H1 (cell line): ENCODE measurements at regions not wholly inside any gene's neighbourhood (a gene's known extent, or its start where the extent isn't known, plus 50 kb on each side); places are given as distances from the start of the nearest gene placed in this dataset.

ENCODE experiments used
- CTCF ChIA-PET: fragments of 300-600 bp; sonication (Branson Sonifier 250); formaldehyde crosslinking; loops from one replicate; lab custom pipeline; 2021; ENCODE audit not compliant: partially characterized antibody; lab: Charles Lee
- POLR2A ChIA-PET: fragments of 300-600 bp; sonication (Branson Sonifier 250); formaldehyde crosslinking; loops from one replicate; lab custom pipeline; 2021; ENCODE audit warnings: inconsistent platforms; ENCODE audit not compliant: partially characterized antibody; lab: Charles Lee
- DNase-seq, 2 experiments: peaks; one replicate each; pipeline versions ENCODE4 v3.0.0 to v3.0.0-alpha.2; 2010 to 2022; ENCODE audit warnings: low spot score in 2 of 2, low read depth in 1 of 2, mixed read lengths in 1 of 2
- FAIRE-seq: peaks from 2 replicates; lab custom pipeline; 2011; peaks lifted over from hg19 to GRCh38; lab: Jason Lieb, UNC
- H2AFZ ChIP-seq: 2 replicates; pipeline ENCODE4 v1.8.1; 2012; ENCODE audit warnings: low read length, inconsistent platforms
- H2AK5ac ChIP-seq: 2 replicates; pipeline ENCODE4 v1.6.1; 2013; ENCODE audit warnings: low read depth, low read length
- H2BK120ac ChIP-seq: replicated peaks from 2 replicates; pipeline ENCODE3; 2013; ENCODE audit warnings: low read depth, low read length, inconsistent platforms
- H2BK12ac ChIP-seq: 2 replicates; pipeline ENCODE4 v1.6.1; 2013; ENCODE audit warnings: low read depth, low read length
- H2BK15ac ChIP-seq: 2 replicates; pipeline ENCODE4 v1.6.1; 2013; ENCODE audit warnings: low read length
- H2BK20ac ChIP-seq: 2 replicates; pipeline ENCODE4 v1.6.1; 2013; ENCODE audit warnings: low read length
- H2BK5ac ChIP-seq: 2 replicates; pipeline ENCODE4 v1.6.1; 2013; ENCODE audit warnings: low read depth, low read length
- H3K14ac ChIP-seq: 2 replicates; pipeline ENCODE4 v1.6.1; 2013; ENCODE audit warnings: inconsistent platforms; ENCODE audit not compliant: insufficient read length
- H3K18ac ChIP-seq: 2 replicates; pipeline ENCODE4 v1.6.1; 2013; ENCODE audit warnings: low read length; ENCODE audit errors: extremely low read depth
- H3K23ac ChIP-seq: 2 replicates; pipeline ENCODE4 v1.6.1; 2013; ENCODE audit warnings: inconsistent platforms; ENCODE audit not compliant: insufficient read length
- H3K23me2 ChIP-seq: 2 replicates; pipeline ENCODE4 v1.6.1; 2013; ENCODE audit warnings: low read depth, low read length
- H3K27ac ChIP-seq: 2 replicates; pipeline ENCODE4 v1.6.1; 2011; ENCODE audit warnings: low read depth, low read length, inconsistent platforms
- H3K27me3 ChIP-seq, 4 experiments: replicated peaks in 1 of 4; 1 replicate in 1 of 4; 2 replicates in 3 of 4; pipeline versions ENCODE4 v1.6.1 to v1.8.1; 2011 to 2013; ENCODE audit warnings: low read length in 3 of 4, mild to moderate bottlenecking in 3 of 4, inconsistent platforms in 2 of 4, mixed read lengths in 2 of 4, moderate library complexity in 1 of 4; ENCODE audit not compliant: control insufficient read depth in 3 of 4, insufficient read depth in 3 of 4; ENCODE audit errors: extremely low read depth in 1 of 4
- H3K36me3 ChIP-seq, 4 experiments: 2 replicates each; pipeline versions ENCODE4 v1.6.1 to v1.8.1; 2011 to 2013; ENCODE audit warnings: mild to moderate bottlenecking in 4 of 4, low read length in 3 of 4, moderate library complexity in 2 of 4, control low read depth in 1 of 4, inconsistent platforms in 1 of 4; ENCODE audit not compliant: insufficient read depth in 4 of 4, control insufficient read depth in 2 of 4
- H3K4ac ChIP-seq: replicated peaks from 2 replicates; pipeline ENCODE3; 2013; ENCODE audit warnings: low read length, low read depth, mixed read lengths, inconsistent platforms; ENCODE audit not compliant: insufficient read length
- H3K4me1 ChIP-seq, 4 experiments: replicated peaks in 1 of 4; 1 replicate in 1 of 4; 2 replicates in 3 of 4; pipeline versions ENCODE4 v1.6.1 to v1.8.1; 2011 to 2013; ENCODE audit warnings: low read length in 3 of 4, inconsistent platforms in 2 of 4, mixed read lengths in 1 of 4; ENCODE audit not compliant: insufficient read depth in 4 of 4, control insufficient read depth in 3 of 4
- H3K4me2 ChIP-seq, 2 experiments: 2 replicates each; pipeline versions ENCODE4 v1.6.1 to v1.8.1; 2011 to 2013; ENCODE audit warnings: low read depth in 2 of 2, low read length in 2 of 2, control low read depth in 1 of 2, inconsistent platforms in 1 of 2, mild to moderate bottlenecking in 1 of 2; ENCODE audit not compliant: insufficient read depth in 1 of 2
- H3K4me3 ChIP-seq, 4 experiments: fragments of 200-600, 300-600 bp in 1 of 4; sonication (generic), shearing (Covaris generic), sonication (Bioruptor Twin) in 1 of 4; 2 replicates each; pipeline versions ENCODE4 v1.5.1 to v1.8.1; 2011 to 2016; ENCODE audit warnings: low read length in 4 of 4, low read depth in 3 of 4, control low read depth in 2 of 4, inconsistent platforms in 2 of 4, mild to moderate bottlenecking in 2 of 4, mixed read lengths in 1 of 4, moderate library complexity in 1 of 4; ENCODE audit not compliant: insufficient read depth in 2 of 4; ENCODE audit errors: extremely low read depth in 1 of 4
- H3K56ac ChIP-seq: replicated peaks from 2 replicates; pipeline ENCODE3; 2013; ENCODE audit warnings: low read depth, mild to moderate bottlenecking, mixed read lengths, low read length, inconsistent platforms; ENCODE audit not compliant: insufficient read length
- H3K79me1 ChIP-seq: 2 replicates; pipeline ENCODE4 v1.6.1; 2013; ENCODE audit warnings: low read depth, low read length, control low read depth
- H3K79me2 ChIP-seq, 2 experiments: 2 replicates each; pipeline versions ENCODE4 v1.6.1 to v1.8.1; 2012 to 2013; ENCODE audit warnings: low read length in 2 of 2, mild to moderate bottlenecking in 2 of 2, inconsistent platforms in 1 of 2; ENCODE audit not compliant: insufficient read depth in 2 of 2, control insufficient read depth in 1 of 2
- H3K9ac ChIP-seq, 4 experiments: replicated peaks in 1 of 4; 1 replicate in 1 of 4; 2 replicates in 3 of 4; pipeline versions ENCODE4 v1.6.1 to v1.8.1; 2011 to 2013; ENCODE audit warnings: low read depth in 3 of 4, low read length in 3 of 4, control low read depth in 2 of 4, mild to moderate bottlenecking in 2 of 4, moderate library complexity in 2 of 4, inconsistent platforms in 1 of 4; ENCODE audit errors: extremely low read depth in 1 of 4
- H3K9me3 ChIP-seq, 2 experiments: 2 replicates each; pipeline versions ENCODE4 v1.6.1 to v1.8.1; 2012 to 2013; ENCODE audit warnings: mild to moderate bottlenecking in 2 of 2, moderate library complexity in 2 of 2, control low read depth in 1 of 2, inconsistent platforms in 1 of 2, low read depth in 1 of 2, low read length in 1 of 2, mixed read lengths in 1 of 2; ENCODE audit not compliant: insufficient read depth in 2 of 2
- H4K20me1 ChIP-seq, 2 experiments: replicated peaks in 1 of 2; 2 replicates each; pipeline versions ENCODE3 to v1.8.1; 2011 to 2013; ENCODE audit warnings: inconsistent platforms in 2 of 2, low read length in 2 of 2, mild to moderate bottlenecking in 1 of 2; ENCODE audit not compliant: insufficient read depth in 2 of 2, control insufficient read depth in 1 of 2
- H4K5ac ChIP-seq: 2 replicates; pipeline ENCODE4 v1.6.1; 2013; ENCODE audit warnings: low read length, low read depth, mixed read lengths, inconsistent platforms; ENCODE audit not compliant: insufficient read length
- H4K8ac ChIP-seq: 2 replicates; pipeline ENCODE4 v1.8.0; 2013; ENCODE audit warnings: mild to moderate bottlenecking, moderate library complexity, low read length, inconsistent platforms; ENCODE audit not compliant: insufficient read depth; ENCODE audit errors: extremely low read depth
- H4K91ac ChIP-seq: replicated peaks from 2 replicates; pipeline ENCODE3; 2013; ENCODE audit warnings: low read length, mixed read lengths, inconsistent platforms; ENCODE audit not compliant: insufficient read length
- CHD1 ChIP-seq: IDR thresholded peaks from 2 replicates; pipeline ENCODE4 v1.6.1; 2012; ENCODE audit warnings: low read depth, low read length, improper control_type of control experiment
- CHD2 ChIP-seq: IDR thresholded peaks from 2 replicates; pipeline ENCODE4 v1.6.1; 2012; ENCODE audit warnings: low read length, improper control_type of control experiment
- CTCF ChIP-seq, 3 experiments: IDR thresholded peaks; 1 replicate in 2 of 3; 2 replicates in 1 of 3; pipeline versions ENCODE4 v1.5.1 to v1.6.1; 2011; ENCODE audit warnings: low read length in 3 of 3, mild to moderate bottlenecking in 3 of 3, inconsistent platforms in 2 of 3, low read depth in 1 of 3, moderate library complexity in 1 of 3; ENCODE audit not compliant: insufficient read depth in 1 of 3; ENCODE audit errors: control extremely low read depth in 1 of 3
- FOSL1 ChIP-seq: IDR thresholded peaks from 2 replicates; pipeline ENCODE4 v1.6.1; 2011; ENCODE audit warnings: mild to moderate bottlenecking, low read depth, low read length, moderate library complexity; ENCODE audit not compliant: insufficient read depth
- GABPA ChIP-seq: IDR thresholded peaks from 2 replicates; pipeline ENCODE4 v1.6.1; 2011; ENCODE audit warnings: mild to moderate bottlenecking, low read length, moderate library complexity, borderline replicate concordance; ENCODE audit not compliant: insufficient read depth
- NRF1 ChIP-seq: IDR thresholded peaks from 2 replicates; pipeline ENCODE4 v1.6.1; 2011; ENCODE audit warnings: mild to moderate bottlenecking, low read depth, low read length, improper control_type of control experiment
- POLR2AphosphoS5 ChIP-seq: IDR thresholded peaks from 2 replicates; pipeline ENCODE4 v1.6.1; 2011; ENCODE audit warnings: low read depth, low read length
- SUZ12 ChIP-seq: fragments of 200-600 bp; sonication (generic); IDR thresholded peaks from 2 replicates; pipeline ENCODE4 v1.6.1; 2012; ENCODE audit warnings: mild to moderate bottlenecking, inconsistent platforms, low read length, moderate library complexity, mixed read lengths
- TCF12 ChIP-seq: IDR thresholded peaks from 2 replicates; pipeline ENCODE4 v1.6.1; 2011; ENCODE audit warnings: low read depth, mild to moderate bottlenecking, low read length
- USF2 ChIP-seq: IDR thresholded peaks from 2 replicates; pipeline ENCODE4 v1.6.1; 2011; ENCODE audit warnings: low read length, improper control_type of control experiment
- YY1 ChIP-seq: IDR thresholded peaks from 2 replicates; pipeline ENCODE4 v1.6.1; 2011; ENCODE audit warnings: low read depth, mild to moderate bottlenecking, low read length
- WGBS, 2 experiments: shearing (Covaris generic) in 1 of 2; methylation state at CpG; one replicate each; pipeline versions ENCODE4 v1.1.6 to v1.1.7; 2013 to 2015; ENCODE audit warnings: low lambda C conversion rate in 2 of 2, mixed read lengths in 2 of 2, inconsistent platforms in 1 of 2, low coverage in 1 of 2, missing lambda C conversion rate in 1 of 2; ENCODE audit not compliant: insufficient replicate concordance in 2 of 2, insufficient coverage in 1 of 2, insufficient read length in 1 of 2; ENCODE audit errors: extremely low coverage in 1 of 2, missing lambda C conversion rate in 1 of 2; 5-methylcytosine and 5-hydroxymethylcytosine counted together

GRCh38 chr15:62519900-62520299 lies 354.8 kb upstream of the C2CD4B start:
- H3K56ac ChIP-seq = no peak overlapping the region
- no peak overlapping the region for H4K5ac ChIP-seq
- H3K79me2 ChIP-seq = peaks cover 0 to 4% of the 10 kb centered on the region in 2 experiments; a peak in 1 of 4 replicates
- no peak overlapping the region for H2AFZ ChIP-seq
- no peak overlapping the region for H3K4me3 ChIP-seq
- H3K9ac ChIP-seq = no peak overlapping the region
- H3K27me3 ChIP-seq = no peaks in the 10 kb centered on the region
- H2BK120ac ChIP-seq = no peak overlapping the region
- no peaks in the 10 kb centered on the region for H3K36me3 ChIP-seq
- no peak overlapping the region for H2BK12ac ChIP-seq
- no peak for FAIRE-seq
- no peaks in the 10 kb centered on the region; the same call in 1 of the 2 replicates for H3K79me1 ChIP-seq
- ChIA-PET CTCF (interaction anchor here (1.1 to 5.2 kb wide), 4 partner anchors 10 to 223 kb away, joined by 3 to 34 read pairs (median 4); no protein-coding TSS in a partner anchor), POLR2A (no interaction called here)
- DNase-seq = no peak
- no peak overlapping the region for H3K14ac ChIP-seq
- no peaks in the 10 kb centered on the region for H3K9me3 ChIP-seq
- H4K8ac ChIP-seq = no peak overlapping the region
- H3K27ac ChIP-seq = no peak overlapping the region
- no peak overlapping the region for H3K4ac ChIP-seq
- peaks cover 4 to 18% (median 14%) of the 10 kb centered on the region in 4 experiments; a peak in 5 of 7 replicates for H3K4me1 ChIP-seq
- no peaks in the 10 kb centered on the region for H3K23me2 ChIP-seq
- H4K20me1 ChIP-seq = no peaks in the 10 kb centered on the region
- 73% methylated on average over 4 of the region's 4 CpGs; no CpG with 5 or more reads in 1 of the 2 experiments for WGBS, 2 experiments
- H2AK5ac ChIP-seq = no peak overlapping the region
- no peak overlapping the region for H2BK5ac ChIP-seq
- H3K23ac ChIP-seq = no peak overlapping the region
- H3K4me2 ChIP-seq = no peak overlapping the region
- H4K91ac ChIP-seq = no peak overlapping the region
- no peak overlapping the region for H2BK20ac ChIP-seq
- no peak overlapping the region for H3K18ac ChIP-seq
- no peak overlapping the region for H2BK15ac ChIP-seq
- TF ChIP-seq POLR2AphosphoS5 = no peak
- TF ChIP-seq GABPA = no peak
- no peak for TF ChIP-seq FOSL1
- no peak for TF ChIP-seq NRF1
- TF ChIP-seq CHD1 = no peak
- TF ChIP-seq CTCF (IDR thresholded peaks at IDR 0.05; ENCODE audit: control extremely low read depth in 1 of 3, insufficient read depth in 1 of 3, low read depth in 1 of 3, low read length in 3 of 3) = no peak
- TF ChIP-seq USF2 = no peak
- no peak for TF ChIP-seq YY1
- TF ChIP-seq TCF12 = no peak
- no peak for TF ChIP-seq SUZ12
- no peak for TF ChIP-seq CHD2
